ENCODE measurements at regions not wholly inside any gene's neighbourhood (a gene's known extent, or its start where the extent isn't known, plus 50 kb on each side); places are given as distances from the start of the nearest gene placed in this dataset.

- TF ChIP-seq, protein P1, sequence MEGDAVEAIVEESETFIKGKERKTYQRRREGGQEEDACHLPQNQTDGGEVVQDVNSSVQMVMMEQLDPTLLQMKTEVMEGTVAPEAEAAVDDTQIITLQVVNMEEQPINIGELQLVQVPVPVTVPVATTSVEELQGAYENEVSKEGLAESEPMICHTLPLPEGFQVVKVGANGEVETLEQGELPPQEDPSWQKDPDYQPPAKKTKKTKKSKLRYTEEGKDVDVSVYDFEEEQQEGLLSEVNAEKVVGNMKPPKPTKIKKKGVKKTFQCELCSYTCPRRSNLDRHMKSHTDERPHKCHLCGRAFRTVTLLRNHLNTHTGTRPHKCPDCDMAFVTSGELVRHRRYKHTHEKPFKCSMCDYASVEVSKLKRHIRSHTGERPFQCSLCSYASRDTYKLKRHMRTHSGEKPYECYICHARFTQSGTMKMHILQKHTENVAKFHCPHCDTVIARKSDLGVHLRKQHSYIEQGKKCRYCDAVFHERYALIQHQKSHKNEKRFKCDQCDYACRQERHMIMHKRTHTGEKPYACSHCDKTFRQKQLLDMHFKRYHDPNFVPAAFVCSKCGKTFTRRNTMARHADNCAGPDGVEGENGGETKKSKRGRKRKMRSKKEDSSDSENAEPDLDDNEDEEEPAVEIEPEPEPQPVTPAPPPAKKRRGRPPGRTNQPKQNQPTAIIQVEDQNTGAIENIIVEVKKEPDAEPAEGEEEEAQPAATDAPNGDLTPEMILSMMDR (IDR thresholded peaks at IDR 0.05), result no peak
- TF ChIP-seq POLR2A (IDR thresholded peaks at IDR 0.05), result no peak
- Histone ChIP-seq H3K4me1 (no peaks in the 10 kb centered on the region), H3K36me3 (replicated peaks in 1 of 2; ENCODE audit: insufficient read depth in 1 of 2, low read depth in 2 of 2) (no peaks in the 10 kb centered on the region), H3K27ac (no peak overlapping the region), H3K9me3 (no peaks in the 10 kb centered on the region), H3K4me3 (no peak overlapping the region), H3K27me3 (no peaks in the 10 kb centered on the region)
- 67 to 75% methylated on average over 6 of the region's 6 CpGs for WGBS, 2 donors
- intact Hi-C loops (cut with DNase I), result no loop called here
- DNase-seq (no peak), ATAC-seq (no peak)
Measured at GRCh38 chrX:5084279-5084678, 1144.4 kb downstream of the NLGN4X start.

DNA sequence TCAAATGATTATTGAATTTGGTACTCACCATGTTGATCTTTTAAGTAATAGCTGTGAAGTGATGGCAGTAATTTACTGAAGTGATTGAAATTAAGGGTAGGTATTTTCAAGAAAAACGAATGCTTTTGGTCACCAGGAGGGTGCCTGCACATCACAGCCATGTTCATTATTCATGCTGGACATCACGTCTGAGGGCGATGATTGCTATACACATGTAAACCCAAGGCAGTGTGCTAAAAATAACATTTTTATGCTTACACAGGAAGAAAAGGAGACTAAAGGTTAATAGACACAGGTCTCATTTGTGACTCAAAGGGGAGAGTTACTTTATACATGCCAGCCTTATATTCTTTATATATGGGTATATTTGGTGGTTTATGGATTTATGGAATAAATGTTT is 1146.0 kb downstream of the NLGN4X start:
- Histone ChIP-seq H3K36me3 (replicated peaks in 1 of 2; ENCODE audit: insufficient read depth in 1 of 2, low read depth in 2 of 2) (no peaks in the 10 kb centered on the region), H3K4me3 (no peak overlapping the region), H3K4me1 (no peaks in the 10 kb centered on the region), H3K27me3 (no peaks in the 10 kb centered on the region), H3K9me3 (no peaks in the 10 kb centered on the region), H3K27ac (no peak overlapping the region)
- intact Hi-C loops (cut with DNase I), result no loop called here
- no peak for DNase-seq
- TF ChIP-seq, protein P1 (IDR thresholded peaks at IDR 0.05), result no peak
- no peak for TF ChIP-seq POLR2A (IDR thresholded peaks at IDR 0.05)
- 34 to 45% methylated on average over 3 of the region's 3 CpGs for WGBS, 2 donors
- no peak for ATAC-seq

GRCh38 chrX:5080791-5081190 is 1147.9 kb downstream of the NLGN4X start:
- TF ChIP-seq, protein P1 (IDR thresholded peaks at IDR 0.05), result no peak
- Histone ChIP-seq H3K36me3 (replicated peaks in 1 of 2; ENCODE audit: insufficient read depth in 1 of 2, low read depth in 2 of 2) (no peaks in the 10 kb centered on the region), H3K27ac (no peak overlapping the region), H3K4me3 (no peak overlapping the region), H3K4me1 (no peaks in the 10 kb centered on the region), H3K27me3 (no peaks in the 10 kb centered on the region), H3K9me3 (no peaks in the 10 kb centered on the region)
- intact Hi-C loops (cut with DNase I), result no loop called here
- ATAC-seq (no peak), DNase-seq (no peak)
- WGBS, 2 donors, result 41 to 54% methylated on average over 3 to 4 of the region's 4 CpGs

GRCh38 chrX:5068550-5068949 is 1160.1 kb downstream of the NLGN4X start:
- no peaks in the 10 kb centered on the region for H3K27me3 ChIP-seq
- intact Hi-C loops (cut with DNase I), result no loop called here
- ATAC-seq (no peak), DNase-seq (no peak)
- no peaks in the 10 kb centered on the region for H3K9me3 ChIP-seq
- 63 to 65% methylated on average over 5 of the region's 5 CpGs for whole genome bisulfite sequencing, 2 donors
- H3K4me1 ChIP-seq, result no peaks in the 10 kb centered on the region
- no peak overlapping the region for H3K27ac ChIP-seq
- no peak for TF ChIP-seq POLR2A (IDR thresholded peaks at IDR 0.05)
- TF ChIP-seq, protein P1 (IDR thresholded peaks at IDR 0.05), result no peak
- no peaks in the 10 kb centered on the region for H3K36me3 ChIP-seq (replicated peaks in 1 of 2; ENCODE audit: insufficient read depth in 1 of 2, low read depth in 2 of 2)
- H3K4me3 ChIP-seq, result no peak overlapping the region

DNA sequence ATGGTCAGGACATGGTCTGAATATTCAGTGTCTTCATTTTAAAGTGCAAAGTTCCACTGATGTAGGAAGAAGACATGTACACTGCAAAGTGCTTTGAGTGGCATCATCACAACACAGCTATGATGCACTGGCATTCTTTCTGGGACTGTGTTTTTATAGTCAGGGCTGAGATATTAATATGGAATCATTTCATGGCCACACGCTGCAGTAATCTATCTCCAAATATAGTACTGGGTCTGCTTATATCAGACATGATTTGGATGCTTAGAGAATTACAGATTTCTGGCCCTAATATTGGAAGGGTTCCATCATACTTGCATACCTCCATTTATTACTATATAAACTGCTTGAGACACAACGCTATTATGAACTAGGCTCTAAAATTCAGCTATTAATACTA is 1170.9 kb downstream of the NLGN4X start:
- Histone ChIP-seq H3K36me3 (replicated peaks in 1 of 2; ENCODE audit: insufficient read depth in 1 of 2, low read depth in 2 of 2) (no peaks in the 10 kb centered on the region), H3K27ac (no peak overlapping the region), H3K27me3 (no peaks in the 10 kb centered on the region), H3K4me3 (no peak overlapping the region), H3K9me3 (no peaks in the 10 kb centered on the region), H3K4me1 (no peaks in the 10 kb centered on the region)
- intact Hi-C loops (cut with DNase I), result no loop called here
- ATAC-seq (no peak), DNase-seq (no peak)
- TF ChIP-seq, protein P1 (IDR thresholded peaks at IDR 0.05), result no peak
- TF ChIP-seq POLR2A (IDR thresholded peaks at IDR 0.05), result no peak
- WGBS, 2 donors, result 47 to 68% methylated on average over 2 of the region's 2 CpGs
